ENCODE measurements at regions not wholly inside any gene's neighbourhood (a gene's known extent, or its start where the extent isn't known, plus 50 kb on each side); places are given as distances from the start of the nearest gene placed in this dataset.
A peak's percentile ranks its signal among the peaks of the same experiment; 100 is the strongest.

DNA sequence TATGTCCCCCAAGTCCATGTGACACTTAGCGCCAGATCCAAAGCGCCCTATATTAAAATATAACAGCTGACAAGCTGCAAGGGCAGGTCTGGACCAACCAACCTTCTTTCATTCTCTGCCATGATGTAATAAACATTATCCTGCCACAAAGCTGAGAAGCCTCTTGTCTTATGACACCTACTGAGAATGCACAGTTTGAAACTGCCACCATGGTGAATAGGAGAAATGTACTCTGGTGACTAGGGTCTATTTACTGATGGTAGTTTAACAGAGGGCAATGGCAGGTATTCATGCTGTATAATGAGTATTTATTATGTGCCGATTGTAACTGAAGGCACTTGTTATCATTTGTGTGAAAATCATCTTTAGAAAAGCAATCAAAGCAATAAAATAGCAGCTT is 634.0 kb downstream of the OTOL1 start:
- no peak for DNase-seq

DNA sequence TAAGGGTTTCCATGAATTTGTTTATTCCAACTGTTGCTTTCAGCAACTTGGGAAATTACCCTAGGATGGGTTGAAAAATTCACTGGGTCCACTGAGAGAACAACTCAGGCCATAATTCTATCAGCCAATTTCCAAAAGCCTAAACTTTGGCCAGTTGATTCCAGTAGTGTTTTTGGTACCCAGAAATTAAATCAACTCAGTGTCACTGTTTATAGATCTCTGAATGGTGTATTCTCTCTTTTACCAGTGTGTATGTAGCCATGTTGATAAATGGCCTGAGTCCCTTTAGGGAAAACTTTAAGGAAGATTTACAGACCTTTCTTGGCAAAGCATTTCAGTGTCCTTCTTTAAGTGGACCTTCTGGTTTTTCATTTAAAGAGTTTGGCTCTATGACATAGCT is 636.4 kb downstream of the OTOL1 start:
- DNase-seq, result peak; percentile 13

DNA sequence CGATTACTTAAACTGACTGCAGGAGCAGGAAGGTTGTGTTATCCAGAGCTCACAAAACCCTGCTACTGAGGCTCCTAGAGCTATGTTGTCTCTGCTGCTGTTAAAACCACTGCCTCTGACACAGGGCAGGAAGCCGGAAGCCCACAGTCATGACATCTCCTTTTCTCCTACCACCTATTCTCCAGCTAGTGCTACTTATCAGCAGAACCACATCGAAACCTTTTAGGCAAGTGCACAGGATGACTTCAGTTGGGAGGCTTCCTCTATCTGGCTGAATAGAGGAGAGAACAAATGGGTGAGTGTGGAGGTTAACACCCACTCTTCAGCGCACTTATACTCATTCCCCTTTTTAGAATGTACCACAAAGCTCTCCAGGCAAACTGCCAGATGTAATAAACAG is 638.0 kb downstream of the OTOL1 start:
- no peak for DNase-seq

DNA sequence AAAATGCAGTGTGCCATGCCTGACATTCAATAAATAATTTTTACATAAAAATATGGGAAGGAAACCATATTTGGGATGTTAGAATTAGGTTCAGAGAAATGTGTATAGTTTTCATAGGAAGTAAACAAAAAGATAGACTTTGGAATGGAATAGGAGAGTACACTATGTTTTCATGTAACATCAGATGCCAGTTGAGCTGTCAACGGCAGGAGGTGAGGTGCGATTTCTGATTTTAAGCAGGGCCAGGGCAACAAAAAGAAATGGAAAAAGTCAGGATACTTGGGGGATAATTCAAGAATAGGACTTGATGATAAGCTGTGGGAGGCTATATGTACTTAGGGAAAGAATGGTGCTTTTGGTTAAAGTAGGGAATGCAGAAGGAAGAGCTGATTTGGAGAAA is 639.5 kb downstream of the OTOL1 start:
- no peak for DNase-seq

DNA sequence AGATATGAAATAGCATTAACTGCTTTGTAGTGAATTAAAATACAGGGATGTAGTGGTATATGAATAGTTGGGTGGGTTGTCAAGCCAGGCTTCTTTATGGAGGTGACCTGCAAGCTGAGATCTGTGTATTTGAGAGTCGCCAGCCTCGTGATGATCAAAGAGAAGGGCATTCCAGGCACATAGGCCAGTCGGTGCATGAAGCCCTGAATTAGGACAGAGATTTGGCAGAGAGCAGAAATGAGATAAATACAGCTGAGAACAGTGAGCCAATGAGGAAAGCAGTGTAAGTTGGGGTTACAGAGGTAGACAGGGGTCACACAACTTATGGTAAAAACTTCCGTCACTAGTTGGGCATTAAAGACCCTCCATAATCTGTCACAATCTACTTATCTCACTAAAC is 641.9 kb downstream of the OTOL1 start:
- DNase-seq, result no peak

DNA sequence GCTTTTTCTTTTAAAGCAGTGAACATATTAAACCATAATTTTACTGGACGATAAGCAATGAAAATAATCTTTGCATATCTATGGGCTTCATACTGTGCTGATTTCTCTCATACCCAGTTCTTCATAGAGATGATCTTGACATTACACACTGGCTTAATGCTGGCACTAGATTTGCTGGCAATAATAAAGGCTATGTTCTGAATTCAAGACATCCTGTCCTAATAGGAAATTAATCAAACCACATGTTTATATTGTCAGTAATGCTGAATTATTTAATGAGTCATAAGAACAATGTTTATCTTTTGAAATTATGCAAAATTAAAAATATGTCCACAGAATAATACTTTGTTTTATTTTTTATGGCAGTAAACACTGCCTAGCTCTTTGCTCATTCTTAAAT is 643.2 kb downstream of the OTOL1 start:
- no peak for DNase-seq

DNA sequence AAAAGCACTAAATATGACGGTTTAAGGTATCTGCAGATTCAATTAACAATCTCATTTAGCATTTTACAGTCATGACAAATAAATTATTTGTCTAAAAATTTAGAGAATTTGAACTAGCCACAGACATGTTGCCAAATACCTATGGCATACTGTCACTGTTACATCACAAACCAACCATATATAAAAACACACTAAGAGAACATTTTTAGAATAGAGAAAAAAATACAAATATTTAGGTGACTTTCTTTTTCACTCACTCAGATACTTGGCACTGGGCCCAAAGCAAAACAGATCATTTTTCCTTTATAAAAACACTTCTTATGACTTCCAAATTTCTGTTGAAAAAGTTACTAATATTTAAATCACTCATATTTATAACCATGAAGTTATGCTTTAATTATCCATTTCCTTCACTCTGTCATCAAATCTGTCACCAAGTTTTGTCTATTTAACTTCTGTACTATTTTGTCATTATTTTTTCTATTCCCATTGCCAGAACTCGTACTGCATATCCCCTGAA is 644.7 kb downstream of the OTOL1 start:
- DNase-seq, result no peak

DNA sequence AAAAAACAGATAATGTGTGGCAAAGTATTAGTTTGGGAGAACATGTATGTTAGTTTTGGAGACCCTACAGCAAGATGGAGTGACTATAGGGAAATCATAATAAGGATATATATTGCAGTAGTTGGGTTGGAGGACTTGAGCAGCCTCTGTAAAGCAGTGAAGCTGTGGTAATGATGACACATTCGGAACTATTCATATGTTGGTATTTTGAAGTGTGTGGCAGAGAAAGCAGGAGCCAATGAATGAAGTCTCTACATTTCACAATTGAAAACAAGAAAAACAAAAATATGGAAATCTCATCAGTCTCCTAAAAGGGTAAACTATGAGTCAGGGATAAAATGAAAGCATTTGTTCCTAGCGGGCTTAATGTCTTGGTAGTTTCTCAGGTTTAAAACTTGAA is 645.9 kb downstream of the OTOL1 start:
- DNase-seq, result no peak

DNA sequence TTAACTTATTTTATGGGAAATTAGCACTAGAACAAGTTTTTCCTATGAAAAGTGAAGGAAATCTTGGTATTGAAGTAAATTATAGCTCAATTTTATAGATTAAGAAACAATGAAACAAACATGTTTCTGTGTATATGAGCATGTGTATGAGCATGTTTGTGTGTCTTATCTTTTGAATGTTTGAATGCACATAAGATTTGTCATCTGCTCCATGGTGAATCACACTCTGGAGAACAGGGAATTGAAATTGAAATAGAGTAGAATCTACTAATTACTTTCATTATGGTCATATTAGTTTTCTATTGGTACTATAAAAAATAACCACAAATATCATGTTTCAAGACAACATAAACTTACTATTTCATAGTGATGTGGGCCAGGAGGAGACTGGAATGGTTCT is 646.6 kb downstream of the OTOL1 start:
- no peak for DNase-seq

DNA sequence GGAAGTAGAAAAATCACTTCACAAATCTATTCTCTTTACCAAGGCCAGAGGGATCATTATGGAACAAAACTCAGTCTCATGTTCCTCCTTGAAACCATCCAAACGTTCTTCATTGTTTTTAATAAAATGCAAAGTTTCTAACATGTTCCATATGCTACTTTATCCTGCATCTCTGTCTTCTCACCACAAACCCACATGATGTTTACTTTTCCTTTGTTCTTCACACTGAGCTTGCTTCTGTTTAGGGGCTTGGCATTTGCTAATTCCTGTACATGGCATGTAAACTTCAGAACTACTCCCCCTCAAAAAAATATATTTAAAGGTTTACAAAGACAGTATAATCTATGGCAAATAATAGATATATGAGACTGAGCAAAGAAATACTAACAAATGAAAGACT is 651.4 kb downstream of the OTOL1 start:
- no peak for DNase-seq

DNA sequence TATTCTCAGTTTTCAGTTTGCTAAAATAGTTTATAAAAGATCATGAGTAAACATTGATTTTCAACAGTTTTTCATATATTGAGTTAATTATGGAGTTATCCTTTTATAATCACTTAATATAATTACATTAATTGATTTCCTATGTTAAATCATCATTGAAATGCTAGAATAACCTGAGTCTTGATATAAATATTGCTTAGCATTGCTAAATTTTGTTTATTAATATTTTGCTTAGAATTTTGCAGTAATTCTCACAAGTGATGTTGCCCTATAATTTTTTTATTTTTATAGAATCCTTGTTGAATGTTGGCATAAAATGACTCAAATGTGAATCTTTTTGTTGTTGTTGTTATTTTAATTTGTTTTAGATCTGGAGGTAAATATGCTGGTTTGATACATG is 654.2 kb downstream of the OTOL1 start:
- no peak for DNase-seq

DNA sequence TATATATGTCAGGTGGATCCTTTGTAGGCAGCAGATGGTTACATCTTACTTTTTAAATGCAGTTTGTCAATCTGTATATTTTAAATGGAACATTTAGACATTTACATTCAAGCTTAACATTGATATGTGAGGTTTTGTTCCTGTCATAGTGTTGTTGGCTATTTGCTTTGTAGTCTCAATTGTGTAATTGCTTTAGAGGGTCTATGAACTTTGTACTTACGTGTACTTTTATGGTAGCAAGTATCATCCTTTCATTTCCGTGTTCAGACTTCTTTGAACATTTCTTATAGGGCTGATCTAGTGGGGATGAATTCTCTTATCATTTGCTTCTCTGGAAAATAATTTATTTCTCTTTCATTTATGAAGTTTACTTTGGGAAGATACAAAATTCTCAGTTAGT is 656.0 kb downstream of the OTOL1 start:
- no peak for DNase-seq

DNA sequence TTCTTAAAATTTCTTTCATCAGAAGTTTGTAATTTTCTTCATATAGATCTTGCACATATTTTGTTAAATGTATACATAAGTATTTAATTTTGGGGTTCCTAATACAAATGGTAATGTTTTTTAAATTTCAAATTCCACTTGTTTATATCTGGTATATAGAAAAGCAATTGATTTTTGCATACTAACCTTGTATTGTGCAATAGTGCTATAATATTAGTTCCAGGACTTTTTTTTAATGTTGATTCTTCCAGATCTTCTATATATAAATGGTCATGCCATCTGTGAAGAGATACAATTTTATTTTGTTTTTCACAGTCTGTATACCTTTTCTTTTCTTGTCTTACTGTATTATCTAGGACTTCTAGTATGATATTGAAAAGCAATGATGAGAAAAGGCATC is 665.0 kb downstream of the OTOL1 start:
- DNase-seq, result no peak

DNA sequence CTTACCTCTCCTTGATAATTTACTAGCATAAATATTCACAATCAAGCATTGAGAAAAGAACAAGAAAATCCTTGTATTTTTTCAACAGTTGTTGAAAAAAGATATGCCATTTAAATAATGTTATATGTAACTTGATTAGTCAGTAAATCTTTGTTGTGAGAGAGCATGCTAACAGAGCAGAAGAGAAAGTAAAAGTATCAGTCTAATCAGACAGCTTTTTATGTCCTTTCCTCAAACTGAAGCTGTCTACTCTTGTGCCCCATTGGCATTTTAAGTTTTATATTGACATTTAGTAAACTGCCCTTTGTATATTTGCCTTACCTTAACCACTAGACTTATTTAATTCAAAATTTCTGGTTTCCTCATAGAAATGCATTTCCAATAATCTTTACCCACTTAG is 668.7 kb downstream of the OTOL1 start:
- no peak for DNase-seq

DNA sequence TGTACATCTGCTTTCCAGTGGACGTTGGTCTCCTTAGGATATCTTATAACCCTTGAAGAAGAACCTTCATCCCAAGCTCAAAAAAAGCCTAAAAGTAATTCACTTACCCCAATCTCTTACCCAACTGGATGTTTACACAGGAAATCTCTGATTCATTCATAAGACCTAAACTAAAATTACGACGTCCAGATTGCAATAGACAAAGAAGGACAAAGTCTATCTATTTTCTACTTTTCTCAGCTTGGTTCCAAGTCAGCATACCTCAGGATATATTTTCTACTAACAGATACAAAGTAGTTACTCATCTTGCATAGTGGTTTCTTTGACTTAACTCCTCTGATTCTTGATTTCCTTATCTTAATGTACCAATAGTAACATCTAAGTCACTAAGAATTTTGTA is 669.9 kb downstream of the OTOL1 start:
- no peak for DNase-seq

DNA sequence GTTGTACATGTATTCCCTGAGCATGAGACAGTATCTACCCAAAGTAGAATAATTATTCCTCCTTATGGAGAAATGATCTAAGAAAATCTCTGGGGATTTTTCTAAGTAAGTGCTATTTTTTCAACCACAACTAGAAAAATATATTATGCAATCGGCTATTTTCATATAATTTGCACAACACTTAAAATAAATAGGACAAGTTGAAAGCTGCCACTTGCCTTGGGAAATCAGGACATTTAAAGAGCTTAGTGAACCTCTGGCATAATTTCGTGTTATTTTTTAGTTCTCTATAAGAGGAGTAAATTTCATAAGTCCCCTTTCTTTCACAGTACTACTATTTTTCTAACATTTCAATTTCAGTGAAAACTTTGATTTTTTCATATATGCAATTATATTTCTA is 672.1 kb downstream of the OTOL1 start:
- no peak for DNase-seq

DNA sequence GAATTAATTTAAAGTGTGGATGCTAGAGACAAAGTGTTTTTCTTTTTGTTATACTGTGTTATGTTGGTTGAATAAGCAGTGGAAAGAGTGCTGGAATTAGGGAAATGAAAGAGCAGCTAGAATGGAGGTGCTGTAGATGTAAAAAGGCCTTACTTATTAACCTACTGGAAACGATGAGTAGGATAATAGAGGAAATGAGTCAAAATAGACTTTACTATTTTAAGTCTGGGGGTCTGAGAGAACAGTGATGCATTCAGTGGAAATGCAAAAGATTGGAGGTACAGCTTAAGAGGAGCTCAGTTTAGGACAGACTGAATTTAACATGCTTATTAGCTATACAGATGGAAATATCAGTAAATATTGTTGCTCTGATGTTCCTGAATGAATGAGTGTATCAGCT is 674.0 kb downstream of the OTOL1 start:
- DNase-seq, result no peak

DNA sequence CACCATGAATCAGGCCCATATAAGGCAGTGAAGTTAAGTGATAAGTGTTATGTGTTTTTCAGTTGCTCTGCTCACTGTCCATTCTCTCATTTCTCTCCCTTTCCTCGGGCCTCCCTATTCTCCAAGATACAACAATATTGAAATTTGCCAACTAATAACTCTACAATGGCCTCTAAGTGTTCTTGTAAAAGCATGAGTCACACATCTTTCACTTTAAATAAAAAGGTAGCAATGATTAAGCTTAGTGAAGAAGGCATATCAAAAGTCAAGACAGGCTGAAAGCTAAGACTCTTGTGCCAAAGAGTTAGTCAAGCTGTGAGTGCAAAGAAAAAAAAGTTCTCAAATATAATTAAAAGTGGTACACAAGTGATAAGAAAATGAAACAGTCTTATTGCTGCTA is 675.4 kb downstream of the OTOL1 start:
- DNase-seq, result no peak

DNA sequence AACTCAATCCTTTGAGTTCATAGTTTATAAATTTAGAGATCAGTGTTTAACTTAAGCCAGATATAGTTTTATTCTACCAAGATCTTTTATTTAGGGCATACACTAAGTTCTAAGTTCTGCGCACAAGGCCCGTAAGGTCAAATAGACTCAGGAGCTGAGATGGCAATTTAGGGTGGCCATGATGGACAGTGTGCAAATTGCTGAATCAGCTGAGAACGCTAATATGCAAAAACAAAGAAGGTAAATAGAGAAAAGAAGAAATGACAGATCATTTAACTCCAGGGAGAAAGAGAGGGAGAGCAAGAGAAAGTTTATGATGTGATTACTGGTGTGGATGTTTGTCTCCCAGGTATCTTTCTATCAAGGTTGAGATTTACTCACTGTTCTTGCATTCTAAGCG is 678.5 kb downstream of the OTOL1 start:
- no peak for DNase-seq

DNA sequence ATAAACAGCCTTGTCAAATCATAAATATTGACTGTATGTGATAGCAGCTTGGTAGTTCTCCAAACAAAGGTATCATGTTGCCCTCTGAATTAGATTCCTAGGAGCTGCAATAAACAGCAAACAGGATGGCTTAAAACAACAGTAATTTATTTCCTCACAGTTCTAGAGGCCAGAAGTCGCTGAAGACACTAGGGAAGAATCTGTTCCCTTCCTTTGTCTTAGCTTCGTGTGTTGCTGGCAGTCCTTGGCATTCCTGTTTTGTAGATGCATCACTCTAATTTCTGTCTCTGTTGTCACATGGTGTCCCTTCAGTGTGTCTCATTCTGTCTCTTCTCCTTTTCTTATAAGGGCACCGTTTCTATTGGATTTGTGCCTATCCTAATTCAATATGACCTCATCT is 679.3 kb downstream of the OTOL1 start:
- peak; percentile 1 for DNase-seq

DNA sequence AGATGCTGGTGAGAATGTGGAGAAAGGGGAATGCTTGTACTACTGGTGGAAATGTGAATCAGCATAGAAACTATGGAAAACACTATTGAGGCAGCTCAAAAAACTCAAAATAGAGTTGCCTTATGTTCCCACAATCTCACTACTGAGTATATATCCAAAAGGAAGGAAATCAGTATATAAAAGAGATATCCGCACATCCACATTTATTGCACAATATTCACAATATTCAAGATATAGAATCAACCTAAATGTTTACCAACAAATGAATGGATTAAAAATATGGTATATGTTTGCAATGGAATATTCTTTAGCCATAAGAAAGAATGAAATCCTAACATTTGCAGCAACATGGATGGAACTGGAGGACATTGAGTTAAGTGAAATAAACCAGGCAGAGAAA is 686.8 kb downstream of the OTOL1 start:
- DNase-seq, result no peak

DNA sequence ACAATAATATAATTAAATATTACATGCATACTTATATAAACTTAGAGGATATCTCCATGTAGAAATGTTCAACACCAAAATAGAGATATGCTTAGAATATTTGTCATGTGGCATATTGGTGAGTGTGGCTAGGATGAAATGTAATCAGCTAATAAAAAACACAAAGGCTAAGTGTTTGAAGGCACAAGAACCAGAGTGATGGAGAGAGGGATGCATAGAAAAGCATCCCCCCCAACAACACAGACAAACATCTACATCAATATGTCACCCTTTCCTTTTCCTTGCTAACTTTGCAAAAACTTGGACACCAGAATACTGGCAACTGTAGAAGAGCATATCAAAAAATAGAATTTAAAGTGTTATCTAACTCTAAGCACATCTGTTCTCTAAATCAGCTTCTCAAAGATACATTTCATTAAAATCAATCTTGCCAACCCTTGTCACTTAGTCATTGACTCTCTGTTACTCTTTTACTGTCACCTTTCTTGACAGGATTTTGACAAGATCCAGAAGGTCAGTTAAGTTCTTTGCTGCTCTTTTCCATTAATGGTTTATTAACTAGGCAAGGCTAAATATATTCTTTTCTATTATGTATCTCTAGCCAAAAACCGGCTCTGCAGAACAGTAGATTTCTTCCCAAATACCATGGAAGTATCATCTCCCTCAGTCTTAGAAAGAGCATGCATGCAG is 695.9 kb downstream of the OTOL1 start:
- no peak for DNase-seq

DNA sequence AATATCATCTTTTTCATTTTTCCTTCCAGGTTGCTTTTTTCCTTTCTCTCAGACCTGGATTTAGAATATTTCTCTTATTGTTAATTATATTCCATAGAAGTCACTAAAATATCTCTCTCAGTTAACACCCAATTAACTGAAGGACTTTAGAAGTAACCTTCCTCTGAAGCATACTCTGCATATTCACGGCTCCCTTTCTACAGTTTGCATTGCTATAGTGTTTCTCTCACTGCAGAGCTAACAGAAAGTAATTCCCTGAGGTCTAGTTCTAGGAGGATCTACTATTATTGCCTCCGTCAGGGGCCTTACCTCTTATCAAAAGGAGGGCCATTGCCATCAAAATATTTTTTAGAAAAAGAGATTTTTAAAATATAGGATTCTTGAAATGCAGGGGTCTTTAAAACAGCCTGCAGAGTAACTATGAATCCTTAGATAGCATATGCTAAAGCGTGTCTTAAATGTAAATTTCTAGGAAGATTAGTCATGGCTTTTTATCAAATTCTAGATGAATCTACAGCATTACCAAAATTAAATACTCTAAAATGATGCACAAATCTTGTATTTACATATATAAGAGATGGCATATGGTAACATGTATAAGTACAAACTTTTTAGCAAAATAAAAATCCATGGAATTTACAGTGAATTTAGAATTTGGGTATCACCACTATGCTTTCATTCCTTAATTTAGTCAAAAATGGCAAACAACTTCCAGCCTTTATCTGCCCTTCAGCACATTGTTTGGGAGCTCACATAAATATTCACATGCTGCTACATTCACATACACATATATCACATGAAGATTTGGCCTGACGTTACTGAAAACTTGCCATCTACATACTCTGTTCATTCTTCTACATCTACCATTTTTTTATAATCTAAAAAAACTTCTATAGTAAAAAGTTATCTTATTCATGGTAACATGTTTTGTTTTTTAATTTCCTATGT is 696.8 kb downstream of the OTOL1 start:
- no peak for DNase-seq

DNA sequence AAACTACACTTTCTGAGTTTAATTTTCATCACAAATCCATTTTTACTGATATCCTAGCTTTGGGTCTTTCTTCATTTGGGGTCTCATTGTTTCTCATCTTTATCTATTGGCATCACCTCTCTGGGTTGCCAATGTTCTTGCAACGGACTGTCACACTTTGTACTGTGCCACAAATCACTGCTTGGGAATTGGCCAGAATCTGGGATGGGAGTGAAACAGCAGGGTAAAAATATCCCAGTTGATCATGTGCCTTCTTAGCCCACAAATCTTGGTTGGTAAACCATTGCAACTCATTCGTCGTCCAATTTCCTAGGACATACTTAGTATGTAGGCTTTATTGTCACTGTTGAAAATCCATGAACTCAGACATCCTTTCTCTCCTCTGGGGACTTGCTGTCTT is 698.5 kb downstream of the OTOL1 start:
- DNase-seq, result no peak

All from left kidney (tissue), 1 donor.